ENCODE measurements at regions not wholly inside any gene's neighbourhood (a gene's known extent, or its start where the extent isn't known, plus 50 kb on each side); places are given as distances from the start of the nearest gene placed in this dataset.

- H3K4me3 ChIP-seq (ENCODE audit: low read depth, low read length): no peak overlapping the region
- no peak for TF ChIP-seq CTCF (conservative IDR thresholded peaks at IDR 0.05; ENCODE audit: low read depth, low read length)
- no peak for DNase-seq (ENCODE audit: low read depth)
Observed at GRCh38 chr2:221161186-221161585, 410.9 kb downstream of the EPHA4 start.

DNA sequence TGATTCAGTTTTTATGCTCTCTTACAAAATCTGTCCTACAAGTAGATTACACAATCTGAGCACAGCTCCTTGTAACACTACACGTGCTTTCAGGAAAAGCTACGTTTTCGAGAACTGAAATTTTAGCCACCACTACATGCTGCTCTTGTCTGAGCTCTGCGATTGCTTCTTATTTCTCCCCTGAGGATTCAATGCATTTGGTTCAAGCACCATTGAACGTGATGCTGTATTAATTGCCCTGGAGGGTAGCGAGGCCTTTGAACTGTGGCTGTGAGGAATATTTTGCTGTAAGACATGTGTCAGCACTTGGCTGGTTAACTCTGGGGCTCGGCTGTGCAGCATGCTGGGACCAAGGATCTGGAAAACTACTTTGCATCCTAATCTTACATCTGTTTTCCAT is 405.8 kb downstream of the EPHA4 start:
- no peak for DNase-seq (ENCODE audit: low read depth)
- no peak overlapping the region for H3K4me3 ChIP-seq (ENCODE audit: low read depth, low read length)

DNA sequence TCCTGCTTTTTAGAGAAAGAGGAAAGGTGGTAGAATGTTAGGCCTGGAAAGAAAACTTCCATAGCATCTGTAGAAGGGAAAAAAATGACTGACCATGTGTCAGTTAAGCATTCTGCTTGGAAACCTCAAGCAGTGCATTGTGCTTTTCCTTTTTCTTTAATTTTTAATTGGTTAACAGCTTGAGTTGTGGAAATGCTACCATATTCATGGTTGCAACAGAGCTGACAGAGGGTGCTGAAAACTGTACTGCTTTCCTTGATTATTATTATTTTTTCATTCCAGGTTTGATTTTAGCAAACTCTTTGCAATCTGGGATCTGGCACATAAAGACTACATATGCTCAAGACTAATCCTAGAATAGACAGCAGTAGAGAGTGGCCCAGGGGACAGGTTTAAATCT is 404.5 kb downstream of the EPHA4 start:
- DNase-seq (ENCODE audit: low read depth): no peak
- H3K4me3 ChIP-seq (ENCODE audit: low read depth, low read length): no peak overlapping the region
- no peak for TF ChIP-seq CTCF (conservative IDR thresholded peaks at IDR 0.05; ENCODE audit: low read depth, low read length)

More for the DNA sequence above, 405.8 kb downstream of the EPHA4 start:
- TF ChIP-seq CTCF (conservative IDR thresholded peaks at IDR 0.05; ENCODE audit: low read depth, low read length): no peak

DNA sequence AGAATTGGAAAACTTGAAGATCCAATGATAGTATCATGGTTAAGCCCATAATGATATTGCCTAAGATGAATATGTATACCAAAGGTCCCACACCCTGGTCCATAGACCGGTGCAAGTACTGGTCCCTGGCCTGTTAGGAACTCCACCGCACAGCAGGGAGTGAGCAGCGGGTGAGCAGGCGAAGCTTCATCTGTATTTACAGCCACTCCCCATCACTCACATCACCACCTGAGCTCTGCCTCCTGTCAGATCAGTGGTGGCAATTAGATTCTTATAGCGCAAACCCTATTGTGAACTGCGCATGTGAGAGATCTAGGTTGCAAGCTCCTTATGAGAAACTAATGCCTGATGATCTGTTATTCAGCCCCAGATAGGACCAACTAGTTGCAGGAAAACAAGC is 402.4 kb downstream of the EPHA4 start:
- no peak for TF ChIP-seq CTCF (conservative IDR thresholded peaks at IDR 0.05; ENCODE audit: low read depth, low read length)
- no peak for DNase-seq (ENCODE audit: low read depth)
- H3K4me3 ChIP-seq (ENCODE audit: low read depth, low read length): no peak overlapping the region

DNA sequence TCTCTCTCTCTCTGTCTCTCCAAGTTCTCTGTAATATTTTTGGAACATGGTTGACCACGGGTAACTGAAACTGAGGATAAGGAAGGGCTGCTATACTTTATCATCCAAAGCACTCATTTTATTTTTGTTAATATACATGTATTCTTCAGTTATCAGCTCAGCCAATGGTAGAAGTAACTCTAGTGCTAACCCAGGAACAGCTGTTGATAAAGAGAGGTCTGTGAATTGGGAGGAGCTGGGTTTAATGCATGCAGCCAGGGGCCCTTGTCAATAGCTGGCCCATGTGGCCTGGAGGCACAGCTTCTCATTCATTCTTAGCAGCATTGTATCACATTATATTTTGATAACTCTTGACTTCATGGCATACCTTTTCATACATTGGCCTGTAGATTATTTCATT is 401.6 kb downstream of the EPHA4 start:
- no peak for DNase-seq (ENCODE audit: low read depth)
- no peak for TF ChIP-seq CTCF (conservative IDR thresholded peaks at IDR 0.05; ENCODE audit: low read depth, low read length)
- no peak overlapping the region for H3K4me3 ChIP-seq (ENCODE audit: low read depth, low read length)

DNA sequence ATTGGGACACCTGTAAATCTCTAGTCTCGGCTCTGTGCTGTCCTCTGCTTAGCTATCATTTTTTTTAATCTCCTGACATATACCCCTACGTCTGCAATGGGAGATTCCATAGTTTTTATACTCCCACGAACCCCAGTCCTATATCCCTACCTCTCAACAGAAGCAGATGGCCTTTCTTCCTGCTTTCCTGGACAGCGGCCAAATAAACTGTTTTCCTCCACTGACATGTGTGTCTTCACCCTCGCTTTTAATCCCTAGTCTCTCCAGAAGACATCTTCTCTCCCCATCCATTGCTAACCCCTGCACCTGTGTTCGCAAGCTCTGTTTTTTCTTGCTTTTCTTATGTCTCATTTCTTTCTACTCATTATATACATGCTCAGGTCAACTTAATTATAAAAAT is 395.4 kb downstream of the EPHA4 start:
- H3K4me3 ChIP-seq (ENCODE audit: low read depth, low read length): no peak overlapping the region
- no peak for DNase-seq (ENCODE audit: low read depth)
- TF ChIP-seq CTCF (conservative IDR thresholded peaks at IDR 0.05; ENCODE audit: low read depth, low read length): no peak

- no peak for TF ChIP-seq CTCF (conservative IDR thresholded peaks at IDR 0.05; ENCODE audit: low read depth, low read length)
- no peak overlapping the region for H3K4me3 ChIP-seq (ENCODE audit: low read depth, low read length)
- no peak for DNase-seq (ENCODE audit: low read depth)
Observed at GRCh38 chr2:221178139-221178538, 394.0 kb downstream of the EPHA4 start.
